HL-60/S4 (cell line): ENCODE measurements at regions not wholly inside any gene's neighbourhood (a gene's known extent, or its start where the extent isn't known, plus 50 kb on each side); places are given as distances from the start of the nearest gene placed in this dataset.

Experiments used
- in situ Hi-C: fragments of 300-500 bp; cut with MboI; formaldehyde crosslinking; loops from 2 replicates; pipeline ENCODE4 v1.14.3; 2022; ENCODE audit warnings: low sequenced_read_pairs

DNA sequence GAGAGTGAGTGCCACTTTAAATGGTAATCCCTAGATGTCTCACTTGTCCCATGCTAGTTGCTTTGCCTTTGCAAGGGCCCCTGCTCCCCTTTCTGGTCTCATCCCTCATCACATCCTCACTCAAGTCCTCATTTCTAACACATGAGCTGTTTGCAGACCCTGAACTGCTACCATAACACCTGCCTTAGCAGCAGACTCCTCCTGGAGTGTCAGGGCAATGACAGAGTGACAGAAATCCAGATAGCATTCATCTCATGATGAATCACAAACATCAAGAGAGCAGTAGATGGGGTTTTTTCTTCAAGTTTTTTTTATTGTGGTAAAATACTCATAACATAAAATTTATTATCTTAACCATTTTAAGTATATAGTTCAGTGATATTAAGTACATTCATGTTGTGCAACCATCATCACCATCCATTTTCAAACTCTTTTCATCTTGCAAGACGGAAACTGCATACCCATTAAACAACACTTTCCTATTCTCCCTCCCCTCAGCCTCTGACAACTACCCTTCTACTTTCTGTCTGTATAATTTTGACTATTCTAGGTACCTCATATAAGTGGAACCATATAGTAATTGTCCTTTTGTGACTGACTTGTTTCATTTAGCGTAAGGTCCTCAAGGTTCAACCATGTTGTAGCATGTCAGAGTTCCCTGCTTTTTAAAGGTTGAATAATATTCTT is 133.2 kb upstream of the RPS6KA3 start:
- in situ Hi-C loops: no loop called here

GRCh38 chrX:20397587-20397986 is 130.9 kb upstream of the RPS6KA3 start:
- in situ Hi-C loops: no loop called here

- in situ Hi-C loops: no loop called here
These were observed 127.7 kb upstream of the RPS6KA3 start for GRCh38 chrX:20394451-20394850.

DNA sequence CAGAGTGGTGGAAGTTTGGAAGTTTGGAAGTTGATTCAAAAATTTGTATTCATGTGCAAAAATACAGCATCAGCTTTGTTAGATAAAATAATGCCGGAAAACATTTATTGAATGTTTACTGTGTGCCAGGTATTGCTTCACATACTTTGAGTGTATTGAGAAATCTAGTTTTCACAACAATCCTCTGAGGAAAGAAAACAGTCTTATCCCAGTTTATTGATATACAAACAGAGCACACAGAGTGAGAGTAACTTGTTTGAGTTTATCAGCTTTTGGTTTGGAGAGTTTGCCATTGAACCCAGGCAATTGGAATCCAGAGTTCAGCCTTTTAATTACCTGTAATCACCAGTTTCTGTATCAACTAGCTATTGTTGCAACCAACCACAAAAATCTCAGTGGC is 127.2 kb upstream of the RPS6KA3 start:
- in situ Hi-C loops: no loop called here

- in situ Hi-C loops: no loop called here
These were observed 121.9 kb upstream of the RPS6KA3 start for GRCh38 chrX:20388594-20388993.

DNA sequence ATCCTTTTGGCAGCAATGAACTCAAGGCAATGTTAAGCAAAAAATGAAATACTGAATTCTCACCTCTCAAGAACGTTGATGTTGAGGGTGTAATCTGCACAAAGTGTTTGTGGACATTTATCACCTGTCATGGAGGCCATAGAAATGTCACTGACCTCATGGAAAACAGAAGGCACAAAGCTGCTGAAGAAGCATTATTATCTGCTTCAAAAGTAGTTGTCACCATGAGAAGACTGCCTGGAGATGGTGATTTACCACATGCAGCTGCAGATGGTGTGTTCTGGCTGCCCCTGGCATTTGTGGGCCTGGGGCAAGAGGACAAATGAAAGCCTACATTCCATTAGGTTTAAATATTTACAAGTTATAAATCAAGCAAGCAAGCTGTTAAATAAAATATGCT is 116.8 kb upstream of the RPS6KA3 start:
- in situ Hi-C loops: no loop called here

GRCh38 chrX:20382518-20383297 is 116.0 kb upstream of the RPS6KA3 start:
- in situ Hi-C loops: no loop called here

- in situ Hi-C loops: no loop called here
These were observed 115.4 kb upstream of the RPS6KA3 start for GRCh38 chrX:20382082-20382481.

- in situ Hi-C loops: no loop called here
These were observed 111.7 kb upstream of the RPS6KA3 start for GRCh38 chrX:20378233-20378920.

GRCh38 chrX:20374900-20375438 is 108.3 kb upstream of the RPS6KA3 start:
- in situ Hi-C loops: no loop called here

DNA sequence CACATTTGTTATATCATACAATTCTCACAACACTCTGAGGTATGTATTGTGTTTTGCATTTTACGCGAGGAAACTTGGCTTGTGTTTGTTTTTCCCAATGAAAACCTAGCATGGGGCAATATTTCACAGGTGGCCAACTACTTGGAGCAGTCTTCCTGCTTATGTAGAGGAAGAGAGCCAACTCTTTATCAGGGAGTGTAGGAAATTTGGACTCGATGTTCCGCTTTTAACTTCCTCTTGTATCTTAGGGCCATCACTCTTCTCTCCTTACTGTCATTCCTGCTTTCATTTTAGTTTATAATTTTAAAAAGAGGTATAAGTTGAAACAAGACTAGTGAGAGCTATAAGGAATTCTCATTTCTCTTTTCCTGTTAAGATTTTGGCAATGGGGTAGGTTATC is 107.7 kb upstream of the RPS6KA3 start:
- in situ Hi-C loops: no loop called here

DNA sequence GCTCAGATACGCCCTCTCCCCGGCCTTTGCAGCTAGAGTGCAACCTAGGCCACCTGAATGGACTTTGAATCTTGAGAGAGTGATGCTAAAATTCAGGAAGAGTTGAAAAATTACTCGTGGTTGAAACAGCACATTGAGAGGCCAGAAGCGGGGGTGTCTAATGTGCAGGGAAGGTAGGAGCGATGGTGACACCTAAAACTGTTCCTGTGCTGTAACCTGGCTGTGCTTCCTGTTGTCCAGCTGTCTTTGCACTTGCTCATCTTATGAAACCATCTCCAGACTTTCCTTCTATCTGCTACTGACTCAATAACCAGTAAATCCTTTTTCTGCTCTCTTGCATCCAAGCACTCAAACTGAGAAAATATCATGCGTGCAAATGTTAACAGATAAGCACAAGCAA is 106.4 kb upstream of the RPS6KA3 start:
- in situ Hi-C loops: no loop called here

DNA sequence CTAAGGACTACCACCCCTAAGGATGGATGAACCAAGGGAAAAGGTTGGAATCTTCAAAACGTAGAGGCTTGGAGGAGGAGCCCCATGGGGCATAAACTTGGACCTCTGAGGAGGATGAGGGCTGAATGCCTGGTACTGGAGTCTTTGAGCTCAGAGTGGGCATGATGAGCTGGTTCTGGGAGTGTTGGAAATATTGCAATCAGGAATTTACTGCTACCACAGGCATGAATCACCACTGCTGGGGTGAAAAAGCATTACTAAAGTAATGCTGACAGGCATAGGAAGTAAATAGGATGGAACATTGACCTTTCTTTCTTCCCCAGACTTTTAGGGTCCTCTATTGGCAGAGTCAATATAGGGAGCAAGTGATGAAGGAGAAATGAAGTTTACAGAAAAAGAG is 105.8 kb upstream of the RPS6KA3 start:
- in situ Hi-C loops: no loop called here

- in situ Hi-C loops: no loop called here
These were observed 102.8 kb upstream of the RPS6KA3 start for GRCh38 chrX:20369468-20369867.

- in situ Hi-C loops: no loop called here
These were observed 97.5 kb upstream of the RPS6KA3 start for GRCh38 chrX:20364238-20364637.

DNA sequence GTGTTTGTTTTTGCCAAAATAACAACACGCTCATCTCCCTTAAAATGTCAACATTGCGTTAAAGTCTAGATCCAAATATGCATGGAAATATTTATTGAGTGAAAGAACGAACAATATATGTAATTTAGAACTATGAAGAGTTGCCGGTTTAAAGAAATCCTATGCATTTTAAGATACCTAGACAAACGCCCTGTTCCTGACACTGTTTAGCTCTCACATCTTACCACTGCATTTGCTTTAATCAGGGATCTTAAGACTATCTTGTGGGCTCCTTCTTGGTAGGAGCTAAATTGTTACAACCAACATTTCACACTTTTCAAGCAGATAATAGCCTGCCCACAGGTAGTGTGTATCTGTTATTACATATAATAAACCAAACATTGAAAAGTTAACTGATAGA is 96.6 kb upstream of the RPS6KA3 start:
- in situ Hi-C loops: no loop called here

- in situ Hi-C loops: no loop called here
These were observed 95.9 kb upstream of the RPS6KA3 start for GRCh38 chrX:20362268-20363267.

DNA sequence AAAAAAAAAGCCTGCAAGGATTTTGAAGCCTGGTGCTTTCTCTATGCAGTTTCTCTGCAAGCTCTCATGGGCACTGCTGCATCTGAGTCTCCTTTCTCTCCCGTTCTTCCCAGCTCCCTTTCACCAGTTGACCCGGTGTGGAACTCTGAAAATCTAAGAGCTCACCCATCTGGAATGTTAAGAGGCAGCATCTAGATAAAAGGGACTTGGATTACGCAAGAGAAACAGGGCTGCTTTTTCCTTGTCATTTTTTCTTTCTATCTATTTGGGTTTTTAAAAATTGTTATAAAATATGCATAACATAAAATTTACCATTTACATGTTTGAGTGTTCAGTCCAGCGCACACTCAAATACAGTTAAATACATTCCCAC is 95.2 kb upstream of the RPS6KA3 start:
- in situ Hi-C loops: no loop called here

DNA sequence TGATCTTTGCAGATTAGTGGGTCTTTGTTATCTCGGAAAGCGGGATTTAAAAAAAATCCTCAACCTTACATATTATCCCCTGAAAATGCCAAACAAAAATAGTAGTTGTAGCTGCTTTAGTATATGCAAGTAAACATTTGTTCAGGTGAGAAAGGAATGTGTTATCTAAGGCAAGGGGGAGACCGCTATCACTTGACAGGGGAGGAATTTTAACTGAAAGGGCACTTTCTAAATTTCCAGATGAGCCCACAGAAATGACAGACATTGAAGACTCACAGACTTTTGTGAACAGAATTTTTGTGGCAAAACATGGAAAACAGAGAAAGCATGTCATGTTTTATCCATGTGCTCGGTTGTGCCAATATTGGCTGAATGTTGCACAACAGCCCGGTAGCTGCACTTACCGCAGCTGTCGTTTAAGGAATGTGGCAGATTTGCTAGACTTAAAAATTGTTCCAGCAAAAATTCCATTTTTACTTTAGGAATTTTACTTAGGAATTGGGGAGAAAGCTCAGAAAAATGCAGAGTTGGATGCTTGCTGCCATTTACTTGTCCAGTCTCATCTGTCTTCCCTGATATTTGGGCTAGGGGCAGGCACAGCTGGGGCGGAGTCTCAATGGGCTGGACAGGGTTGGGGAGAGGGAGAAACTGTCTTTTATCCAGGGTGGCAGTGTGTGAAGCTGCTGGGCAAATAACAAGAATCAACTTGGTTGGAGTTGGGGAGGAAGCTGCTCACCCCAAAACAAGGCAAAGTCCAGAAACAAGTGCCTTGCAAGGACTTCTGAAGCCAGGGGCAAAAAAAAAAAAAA is 94.6 kb upstream of the RPS6KA3 start:
- in situ Hi-C loops: no loop called here

GRCh38 chrX:20355187-20355586 is 88.5 kb upstream of the RPS6KA3 start:
- in situ Hi-C loops: no loop called here
